Fibroblast of the aortic adventitia (primary cell): ENCODE measurements at regions not wholly inside any gene's neighbourhood (a gene's known extent, or its start where the extent isn't known, plus 50 kb on each side); places are given as distances from the start of the nearest gene placed in this dataset.

Experiments
- DNase-seq: peaks from one replicate; pipeline ENCODE4 v3.0.0-alpha.2; 2010; ENCODE audit warnings: low read depth
- H3K4me3 ChIP-seq: 2 replicates; pipeline ENCODE4 v1.5.1; 2011; ENCODE audit warnings: low read depth, mild to moderate bottlenecking, control low read depth, low read length, moderate library complexity
- TF ChIP-seq, protein P1 (sequence below): IDR thresholded peaks from 2 replicates; pipeline ENCODE4 v1.5.1; 2011; ENCODE audit warnings: mild to moderate bottlenecking, low read length, control low read depth, inconsistent platforms; ENCODE audit not compliant: insufficient read depth

DNA sequence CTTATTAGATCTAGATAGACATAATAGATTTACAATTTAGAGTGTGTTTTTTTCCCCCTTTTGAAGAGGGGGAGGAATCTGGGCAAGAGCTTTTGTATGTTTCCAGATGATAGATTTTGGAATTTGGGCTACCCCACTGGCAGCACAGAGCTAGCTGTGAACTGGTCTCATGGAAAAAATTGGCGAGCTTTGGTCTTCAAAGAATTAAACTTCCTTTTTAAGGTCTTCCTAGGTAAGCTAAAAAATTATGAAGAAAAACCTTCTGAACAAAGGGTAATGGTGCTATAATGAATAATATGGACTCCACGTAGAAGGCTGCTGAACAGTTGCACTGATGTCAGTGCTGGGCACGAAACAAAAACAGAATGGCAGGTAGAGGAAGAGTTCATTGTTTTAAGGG is 109.3 kb downstream of the ZIC5 start:
- TF ChIP-seq, protein P1, sequence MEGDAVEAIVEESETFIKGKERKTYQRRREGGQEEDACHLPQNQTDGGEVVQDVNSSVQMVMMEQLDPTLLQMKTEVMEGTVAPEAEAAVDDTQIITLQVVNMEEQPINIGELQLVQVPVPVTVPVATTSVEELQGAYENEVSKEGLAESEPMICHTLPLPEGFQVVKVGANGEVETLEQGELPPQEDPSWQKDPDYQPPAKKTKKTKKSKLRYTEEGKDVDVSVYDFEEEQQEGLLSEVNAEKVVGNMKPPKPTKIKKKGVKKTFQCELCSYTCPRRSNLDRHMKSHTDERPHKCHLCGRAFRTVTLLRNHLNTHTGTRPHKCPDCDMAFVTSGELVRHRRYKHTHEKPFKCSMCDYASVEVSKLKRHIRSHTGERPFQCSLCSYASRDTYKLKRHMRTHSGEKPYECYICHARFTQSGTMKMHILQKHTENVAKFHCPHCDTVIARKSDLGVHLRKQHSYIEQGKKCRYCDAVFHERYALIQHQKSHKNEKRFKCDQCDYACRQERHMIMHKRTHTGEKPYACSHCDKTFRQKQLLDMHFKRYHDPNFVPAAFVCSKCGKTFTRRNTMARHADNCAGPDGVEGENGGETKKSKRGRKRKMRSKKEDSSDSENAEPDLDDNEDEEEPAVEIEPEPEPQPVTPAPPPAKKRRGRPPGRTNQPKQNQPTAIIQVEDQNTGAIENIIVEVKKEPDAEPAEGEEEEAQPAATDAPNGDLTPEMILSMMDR = no peak
- DNase-seq = no peak
- H3K4me3 ChIP-seq = no peak overlapping the region

DNA sequence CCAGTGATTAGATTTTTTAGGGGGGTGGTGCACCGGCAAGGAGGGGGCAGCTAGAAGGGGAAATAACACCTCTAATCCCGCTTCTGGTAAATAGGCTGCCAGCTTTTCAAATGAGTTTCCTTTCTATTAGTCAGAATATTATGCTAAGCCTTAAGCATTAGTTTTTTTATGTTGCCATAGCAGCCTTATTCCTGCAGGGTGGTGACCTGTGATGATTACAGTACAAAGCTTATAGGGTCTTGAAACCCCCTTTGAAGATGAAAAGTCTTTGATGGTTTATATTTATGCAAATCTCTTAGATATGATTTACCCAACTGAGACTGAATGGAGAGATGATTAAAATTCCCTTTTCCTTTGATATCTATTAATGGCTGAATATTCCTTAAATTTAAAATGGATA is 109.8 kb downstream of the ZIC5 start:
- TF ChIP-seq, protein P1 = no peak
- no peak for DNase-seq
- no peak overlapping the region for H3K4me3 ChIP-seq

DNA sequence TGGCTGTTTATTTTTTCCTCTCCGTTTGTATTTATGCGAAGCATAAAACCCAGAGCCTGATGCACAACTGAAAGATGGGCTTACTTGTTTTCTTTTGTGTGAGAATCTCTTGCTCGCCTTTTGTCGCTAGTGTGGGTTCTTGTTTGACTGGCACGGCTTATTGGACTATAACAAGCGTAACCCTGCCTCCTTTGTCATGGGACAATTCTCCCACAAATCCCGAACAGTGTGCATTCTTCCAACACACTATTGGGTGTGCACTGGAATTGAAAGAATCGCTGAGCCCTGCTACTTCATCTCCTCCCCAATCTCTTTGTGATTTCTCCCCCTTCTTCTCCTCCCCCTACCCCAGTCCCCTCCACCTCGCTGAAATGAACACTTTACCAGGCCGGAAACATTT is 110.8 kb downstream of the ZIC5 start:
- TF ChIP-seq, protein P1 = no peak
- no peak for DNase-seq
- H3K4me3 ChIP-seq = no peak overlapping the region

DNA sequence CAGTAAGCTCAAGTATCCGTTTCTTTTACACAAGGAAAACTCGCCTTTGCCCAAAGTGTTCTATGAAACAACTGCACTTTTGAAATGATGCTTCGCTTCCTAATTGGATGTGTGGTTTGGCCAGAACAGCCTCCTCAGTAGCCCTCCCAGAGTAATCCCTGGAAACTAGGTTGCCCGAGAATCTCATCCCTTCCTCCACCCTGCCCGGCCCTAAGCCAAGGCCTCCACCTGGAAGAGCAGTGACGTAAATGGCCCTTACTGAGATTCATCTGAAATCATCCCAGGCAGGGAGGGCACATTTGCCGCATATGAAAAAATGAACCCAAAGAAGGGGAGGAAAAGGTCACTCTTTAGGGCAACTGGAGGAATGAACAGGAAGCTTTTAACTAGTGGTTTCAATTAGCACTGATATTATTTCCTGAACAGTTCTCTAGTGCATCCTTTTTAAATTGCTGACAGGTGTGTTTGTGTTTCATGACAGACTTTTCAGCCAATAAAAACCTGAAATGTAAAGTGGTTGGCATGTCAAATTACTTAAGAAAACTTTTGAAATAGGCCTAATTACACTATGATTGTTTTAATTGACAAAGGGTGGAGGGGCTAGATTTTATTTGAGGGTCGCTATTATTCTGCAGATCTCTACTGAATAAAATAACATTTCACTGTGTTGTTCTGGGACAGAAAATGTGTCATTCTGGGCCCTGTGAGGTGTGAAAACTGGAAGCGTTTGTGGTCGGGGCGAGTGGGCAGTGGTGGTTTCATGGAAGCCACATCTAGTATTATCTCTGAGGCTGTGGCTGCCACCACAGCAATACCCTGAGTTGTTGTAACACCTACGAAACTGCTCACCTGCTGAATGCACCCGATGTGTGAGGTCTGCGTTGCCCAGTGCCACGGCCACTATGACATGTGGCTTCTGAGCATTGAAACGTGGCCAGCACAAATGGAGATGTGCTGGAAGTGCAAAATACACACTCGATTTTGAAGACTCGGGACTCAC is 112.1 kb downstream of the ZIC5 start:
- DNase-seq = no peak
- H3K4me3 ChIP-seq = no peak overlapping the region
- TF ChIP-seq, protein P1 = no peak

DNA sequence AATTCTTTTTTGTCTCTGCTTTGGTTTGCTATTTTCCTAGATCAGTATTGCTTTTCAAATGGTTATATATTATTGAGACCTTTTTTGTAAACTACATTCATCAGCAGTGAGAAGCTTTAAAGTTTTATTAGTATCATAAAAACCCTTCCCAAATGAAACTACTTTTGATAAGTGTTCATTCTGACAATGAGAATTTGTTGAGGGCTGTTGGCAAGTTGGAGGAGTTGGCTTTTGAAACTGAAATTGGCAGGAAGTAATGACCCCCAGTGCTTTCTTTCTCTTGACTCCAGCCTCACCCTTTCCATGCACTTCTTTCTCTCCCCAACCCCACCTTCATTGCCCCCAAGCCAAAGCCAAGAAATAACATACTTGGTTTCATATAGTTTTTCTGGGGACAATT is 113.8 kb downstream of the ZIC5 start:
- H3K4me3 ChIP-seq = no peak overlapping the region
- TF ChIP-seq, protein P1 = no peak
- no peak for DNase-seq

DNA sequence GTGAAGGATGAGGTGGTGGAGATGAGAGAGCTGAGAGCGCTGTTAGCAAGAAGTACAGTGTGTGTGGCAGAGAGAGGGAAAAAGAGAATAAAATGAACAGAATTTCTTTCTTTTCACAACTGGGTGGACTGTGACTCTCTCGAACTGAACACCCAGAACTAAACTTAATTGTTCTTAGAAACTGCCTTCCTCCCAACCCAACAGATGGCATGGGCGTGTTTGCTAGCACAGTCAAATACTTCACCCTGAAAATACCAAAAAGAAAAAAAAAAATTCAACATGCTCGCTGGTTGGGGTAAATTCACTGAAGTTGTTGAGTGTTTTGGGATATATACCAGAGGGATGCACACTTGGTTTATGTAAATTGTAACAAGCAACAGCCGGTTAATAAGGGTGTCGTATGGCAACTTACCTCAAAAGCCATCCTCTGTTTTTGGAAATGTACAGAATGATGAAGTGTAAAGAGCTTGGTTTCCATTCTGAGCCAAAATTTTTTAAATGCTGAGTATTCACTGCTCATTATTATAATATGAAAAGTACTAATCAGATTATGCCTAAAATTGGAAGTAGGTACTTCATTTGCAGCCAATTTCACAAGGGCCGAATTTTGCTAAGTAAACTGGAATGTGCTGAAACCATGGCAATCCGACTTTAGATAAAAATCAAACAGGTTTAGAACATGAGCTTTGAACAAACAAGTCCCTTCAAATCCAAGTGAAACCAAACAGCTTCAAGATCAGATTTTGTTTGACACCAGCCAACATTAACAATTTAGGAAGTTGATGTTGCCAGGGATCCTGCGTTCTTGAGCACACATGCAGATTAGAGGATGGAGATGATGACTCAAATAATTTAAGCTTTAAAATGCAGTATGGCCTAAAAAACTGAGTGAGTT is 115.8 kb downstream of the ZIC5 start:
- TF ChIP-seq, protein P1 = no peak
- no peak overlapping the region for H3K4me3 ChIP-seq
- no peak for DNase-seq
